ELF-1 (cell line): ENCODE measurements at regions not wholly inside any gene's neighbourhood (a gene's known extent, or its start where the extent isn't known, plus 50 kb on each side); places are given as distances from the start of the nearest gene placed in this dataset.

ENCODE experiments used
- DNase-seq: peaks from one replicate; pipeline ENCODE4 v3.0.0-alpha.2; 2016; ENCODE audit warnings: low read depth, low spot score

DNA sequence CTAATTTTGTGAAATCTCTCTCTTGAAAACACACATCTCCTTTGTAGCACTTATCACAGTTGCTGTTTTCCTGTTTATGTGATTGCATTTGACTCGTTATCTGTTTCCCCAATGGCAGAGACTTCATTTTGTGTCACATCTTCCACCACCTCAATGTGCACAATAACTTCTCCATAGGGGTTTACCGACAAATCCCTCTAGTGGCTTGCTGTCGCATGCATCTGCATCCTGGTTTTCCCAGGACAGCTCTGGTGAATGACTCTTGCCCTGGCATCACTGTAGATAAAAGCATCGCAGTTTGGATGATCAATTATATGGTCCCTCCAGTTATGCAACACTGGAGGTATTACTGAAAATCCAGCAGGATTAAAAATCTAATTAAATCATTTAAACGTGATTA, 206.5 kb upstream of the BTBD3 start:
- no peak for DNase-seq

DNA sequence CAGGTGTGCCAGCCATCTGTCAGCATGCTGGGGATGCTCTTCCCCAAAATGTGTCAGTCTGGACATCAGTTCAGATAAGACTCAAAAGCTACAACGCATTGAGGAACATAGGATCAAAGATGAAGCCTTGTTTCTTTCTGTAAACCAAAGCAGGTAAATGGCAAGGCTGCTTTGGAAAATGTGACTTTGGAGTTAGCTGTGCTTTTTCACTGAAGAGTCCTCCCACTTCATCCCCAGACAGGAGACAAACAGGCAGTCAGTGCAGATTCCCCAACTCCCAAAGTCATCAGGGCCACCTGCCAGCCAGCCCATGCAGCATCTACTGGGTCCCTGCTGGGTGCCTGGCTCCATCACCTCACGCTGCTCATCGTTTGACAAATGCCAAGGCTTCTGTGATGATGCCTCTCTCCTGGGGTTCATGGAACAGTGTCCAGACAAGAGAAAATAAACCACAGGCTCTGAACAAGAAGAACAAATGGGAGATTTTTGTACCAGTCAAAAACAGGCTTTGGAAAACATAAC, 205.0 kb upstream of the BTBD3 start:
- no peak for DNase-seq

DNA sequence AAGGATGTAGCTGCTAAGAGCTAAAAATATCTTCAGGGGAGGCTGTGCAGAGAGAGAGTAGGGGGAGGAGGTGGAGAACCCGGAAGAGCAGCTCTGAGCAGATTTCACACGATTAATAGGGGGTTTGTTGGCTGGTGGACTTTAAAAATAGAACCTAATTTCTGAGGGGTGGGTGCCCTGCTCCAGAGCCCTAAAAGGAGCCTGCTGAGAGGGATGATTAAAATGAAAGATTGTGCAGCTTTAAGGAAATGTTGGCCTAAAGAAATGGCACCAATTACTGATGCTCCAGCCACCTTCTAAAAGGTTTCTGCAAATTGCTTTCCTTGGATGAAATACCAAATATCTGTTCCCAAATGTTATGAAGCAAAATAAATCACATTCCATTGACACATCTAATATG, 202.8 kb upstream of the BTBD3 start:
- no peak for DNase-seq

DNA sequence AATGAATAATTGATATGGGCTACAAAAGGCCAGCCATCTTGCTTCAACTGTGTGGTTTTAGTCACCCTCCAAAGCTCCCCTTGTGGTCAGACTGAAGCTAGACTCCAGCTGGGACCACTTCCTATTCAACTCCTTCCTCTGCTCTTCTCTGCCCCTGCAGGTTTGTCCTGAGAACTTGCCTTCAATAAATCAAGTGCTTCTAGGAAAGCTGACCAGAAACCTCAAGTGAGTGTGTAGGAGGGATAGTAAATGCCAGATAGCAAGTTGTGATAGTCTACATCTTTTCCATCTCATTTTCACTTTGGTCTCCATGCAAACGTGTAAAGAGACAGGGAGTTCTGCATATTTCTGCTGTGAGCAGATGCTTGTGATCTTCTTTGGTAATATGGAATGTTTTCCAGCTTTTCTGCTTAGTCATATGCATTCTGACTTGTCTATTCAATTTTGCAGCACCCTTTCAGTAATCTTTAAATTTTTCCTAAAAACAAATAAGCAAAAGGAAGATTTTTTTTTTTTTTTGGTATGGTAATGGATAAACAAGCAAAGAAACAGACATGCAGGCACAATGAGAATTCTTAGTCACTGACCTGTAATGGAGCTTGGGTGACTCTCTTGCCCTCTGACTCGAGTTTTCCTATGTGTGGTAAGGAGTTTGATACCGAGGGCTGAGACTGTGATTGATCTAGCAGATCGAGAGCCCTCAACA, 201.3 kb upstream of the BTBD3 start:
- peak; percentile 76 for DNase-seq

DNA sequence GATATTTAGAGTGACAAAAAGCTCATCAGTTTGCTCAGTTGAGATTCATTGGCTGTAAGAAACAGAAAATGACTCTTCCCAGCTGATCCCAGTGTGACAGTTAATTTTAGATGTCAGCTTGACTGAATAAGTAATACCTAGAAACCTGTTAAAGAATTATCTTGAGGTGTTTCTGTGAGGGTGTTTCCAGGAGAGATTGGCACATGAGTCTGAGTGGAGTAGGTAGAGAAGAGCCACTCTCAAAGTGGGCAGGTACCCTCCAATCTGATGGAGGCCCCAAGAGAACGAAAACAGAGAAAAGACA, 200.8 kb upstream of the BTBD3 start:
- no peak for DNase-seq

DNA sequence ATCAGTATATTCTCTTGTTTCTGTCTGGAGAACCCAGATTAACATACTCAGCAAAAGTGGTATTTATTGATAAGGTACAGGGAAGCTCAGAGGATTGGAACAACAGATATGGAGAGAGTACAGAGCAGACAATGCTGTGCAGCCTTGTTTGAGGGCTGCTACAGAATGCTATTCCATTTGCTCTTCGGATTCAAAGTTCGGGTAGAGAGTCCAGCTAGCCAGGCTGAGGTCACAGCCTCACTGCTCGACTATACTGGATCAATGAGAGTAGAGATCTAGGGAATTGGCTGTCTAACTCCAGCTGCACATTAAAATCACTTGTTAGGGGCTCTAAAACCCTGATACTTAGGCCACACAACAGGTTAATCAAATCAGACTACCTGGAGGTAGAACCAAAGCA, 200.1 kb upstream of the BTBD3 start:
- DNase-seq, result no peak

DNA sequence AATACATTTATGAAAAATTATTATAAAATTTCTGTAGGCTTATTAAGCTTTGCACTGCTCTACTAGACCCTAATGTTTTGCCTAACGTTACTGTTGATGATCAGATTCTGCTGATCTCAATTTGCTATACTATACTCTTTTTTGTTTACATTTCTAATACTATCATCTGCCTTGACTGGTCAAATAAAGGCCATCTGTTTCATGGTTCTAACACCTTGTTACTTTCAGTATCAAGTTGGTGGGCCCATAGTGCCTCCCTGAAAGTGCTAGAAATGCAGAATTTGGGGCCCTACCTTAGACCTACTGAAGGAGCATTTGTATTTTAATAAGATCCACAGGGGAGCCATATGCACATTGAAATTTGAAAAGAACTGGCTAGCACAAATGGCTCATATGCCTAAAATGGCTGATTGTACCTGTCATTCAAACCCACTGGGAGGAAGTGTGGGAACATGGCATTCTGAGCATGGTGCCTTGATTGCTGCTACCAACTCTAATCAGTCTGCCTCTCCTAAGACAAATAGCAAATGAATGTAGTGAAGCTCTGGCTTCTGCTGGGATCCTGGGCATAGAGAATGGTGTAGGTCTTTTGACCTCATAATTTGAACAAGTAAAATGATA, 199.1 kb upstream of the BTBD3 start:
- no peak for DNase-seq

DNA sequence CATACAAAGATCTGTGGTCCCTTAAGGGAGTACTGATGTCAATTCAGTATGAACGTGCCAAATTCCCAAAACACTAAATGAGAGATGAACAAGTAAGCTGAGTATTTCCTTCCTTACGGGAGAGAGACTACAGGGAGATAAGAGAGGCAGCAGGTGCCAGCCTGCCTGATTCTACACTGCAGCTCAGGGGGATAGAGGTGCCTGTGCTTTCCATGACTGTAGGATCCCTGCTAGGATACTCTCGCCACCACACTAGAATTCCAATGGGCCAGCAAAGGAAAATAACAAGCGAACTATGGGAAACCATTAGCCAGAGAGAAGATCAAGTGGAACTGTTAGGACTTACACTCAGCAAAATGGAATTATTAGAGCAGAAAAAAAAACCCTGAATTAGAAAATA, 198.5 kb upstream of the BTBD3 start:
- peak; percentile 4 for DNase-seq

DNA sequence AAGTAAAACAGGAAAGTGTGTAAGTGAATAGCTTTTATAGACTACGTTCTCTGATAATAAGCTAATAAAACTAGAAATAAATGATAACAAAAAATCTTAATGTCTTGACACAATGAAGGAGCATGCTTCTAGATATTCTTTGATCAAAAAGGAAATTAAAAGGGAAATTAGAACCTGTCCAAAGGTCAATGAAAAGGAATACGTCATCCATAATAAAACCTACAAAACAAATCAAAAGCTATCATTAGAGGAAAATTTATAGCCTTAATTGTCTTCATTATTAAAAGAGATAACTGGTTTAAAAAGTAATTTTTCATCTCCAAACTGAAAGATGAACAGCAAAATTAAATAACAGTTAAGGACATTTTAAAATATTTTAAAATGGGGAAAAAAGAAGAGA, 196.3 kb upstream of the BTBD3 start:
- no peak for DNase-seq

DNA sequence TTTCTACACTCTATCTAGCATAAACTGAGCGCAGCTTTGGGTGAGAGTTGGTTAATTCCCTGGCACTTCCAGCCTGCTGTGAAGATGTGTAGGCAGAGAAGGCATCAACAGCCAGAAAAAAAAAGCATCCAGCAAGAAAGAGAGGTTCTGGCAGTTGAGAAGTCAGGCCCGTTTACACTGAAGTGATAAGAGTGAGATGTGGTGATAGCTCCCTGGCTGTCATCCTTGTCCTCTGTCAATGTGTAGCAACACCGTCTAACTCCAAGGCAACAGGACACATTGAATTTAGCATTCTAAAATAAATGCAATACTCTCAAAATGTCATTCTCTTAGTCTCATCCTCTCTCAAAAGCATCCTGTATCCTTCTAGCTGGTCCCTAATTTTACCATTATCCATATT, 193.6 kb upstream of the BTBD3 start:
- no peak for DNase-seq

DNA sequence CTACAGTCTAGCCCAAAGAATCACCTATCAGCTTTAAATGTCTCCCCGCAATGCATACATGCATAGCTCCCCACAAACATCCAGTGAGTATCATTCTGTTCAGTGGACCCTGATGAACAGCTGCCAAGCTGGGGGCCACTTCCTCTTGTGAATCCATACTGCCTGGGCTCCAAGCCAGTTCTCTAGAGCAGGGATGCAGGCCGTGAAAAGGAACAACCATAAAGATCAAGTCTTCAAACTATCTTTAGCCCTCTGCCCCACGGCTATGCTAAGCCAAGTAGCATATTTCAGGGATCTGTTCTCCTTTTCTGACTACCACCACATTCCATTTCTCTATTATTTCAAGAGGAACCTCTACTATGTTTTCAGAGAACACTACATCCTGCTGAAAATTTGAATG, 191.7 kb upstream of the BTBD3 start:
- no peak for DNase-seq

DNA sequence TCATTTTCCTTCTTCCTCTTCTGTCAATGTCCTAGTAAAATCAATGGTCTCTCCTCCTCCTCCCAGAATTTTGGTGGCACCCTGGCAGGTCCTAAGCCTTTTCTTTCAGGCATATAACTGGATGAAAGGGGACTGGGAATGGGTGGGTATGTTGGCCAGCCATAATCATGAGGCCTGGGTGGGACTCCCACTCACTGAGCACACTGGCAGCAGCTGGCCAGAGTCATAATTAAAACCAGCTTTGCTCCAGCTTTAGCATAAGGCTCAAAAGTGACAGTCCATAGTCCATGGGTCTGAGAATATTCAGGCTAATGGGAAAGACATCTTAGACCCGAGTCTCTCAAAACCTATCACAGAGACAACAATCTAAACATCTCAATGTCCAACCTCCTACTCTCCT, 190.0 kb upstream of the BTBD3 start:
- DNase-seq, result no peak

DNA sequence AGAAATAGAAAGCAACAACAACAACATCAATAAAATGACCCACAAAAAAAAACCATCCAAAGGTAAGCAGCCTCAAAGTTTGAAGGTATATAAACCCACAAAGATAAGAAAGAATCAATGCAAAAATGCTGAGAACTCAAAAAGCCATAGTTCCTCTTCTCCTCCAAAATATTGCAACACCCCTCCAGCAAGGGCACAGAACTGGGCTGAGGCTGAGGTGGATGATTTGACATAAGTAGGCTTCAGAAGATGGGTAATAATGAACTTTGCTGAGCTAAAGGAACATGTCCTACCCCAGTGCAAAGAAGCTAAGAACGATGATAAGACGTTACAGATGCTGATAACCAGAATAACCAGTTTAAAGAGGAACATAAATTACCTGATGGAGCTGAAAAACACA, 188.8 kb upstream of the BTBD3 start:
- no peak for DNase-seq

DNA sequence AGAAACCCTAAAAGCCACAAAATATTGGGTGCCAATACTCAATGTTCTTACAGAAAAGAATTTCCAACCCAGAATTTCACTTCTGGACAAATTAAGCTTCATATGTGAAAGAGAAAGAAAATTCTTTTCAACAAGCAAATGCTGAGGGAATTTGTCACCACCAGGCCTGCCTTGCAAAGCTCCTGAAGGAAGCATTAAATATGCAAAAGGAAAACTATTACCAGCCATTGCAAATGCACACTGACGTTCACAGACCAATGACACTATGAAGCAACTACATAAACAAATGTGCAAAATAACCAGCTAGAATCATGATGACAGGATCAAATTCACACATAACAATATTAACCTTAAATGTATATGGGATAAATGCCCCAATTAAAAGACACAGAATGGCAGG, 187.9 kb upstream of the BTBD3 start:
- no peak for DNase-seq

DNA sequence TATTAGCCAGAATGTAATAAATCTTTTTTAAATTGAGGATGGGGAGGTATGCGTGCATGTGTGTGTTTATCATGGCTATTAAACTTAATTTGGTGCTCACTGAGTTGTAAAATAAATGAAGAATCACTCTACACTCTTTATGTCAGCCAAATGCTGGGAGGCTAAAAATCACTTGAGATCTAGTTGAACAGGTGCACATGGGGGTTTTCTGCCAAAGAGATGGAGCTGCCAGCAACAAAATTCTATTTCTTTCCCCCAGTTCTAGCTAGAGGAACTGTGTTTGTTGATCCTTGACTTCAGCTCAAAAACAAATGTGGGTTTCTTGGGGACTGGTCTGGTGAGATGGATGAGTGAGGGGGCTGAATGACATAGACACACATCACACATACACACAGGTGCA, 183.3 kb upstream of the BTBD3 start:
- DNase-seq, result no peak

DNA sequence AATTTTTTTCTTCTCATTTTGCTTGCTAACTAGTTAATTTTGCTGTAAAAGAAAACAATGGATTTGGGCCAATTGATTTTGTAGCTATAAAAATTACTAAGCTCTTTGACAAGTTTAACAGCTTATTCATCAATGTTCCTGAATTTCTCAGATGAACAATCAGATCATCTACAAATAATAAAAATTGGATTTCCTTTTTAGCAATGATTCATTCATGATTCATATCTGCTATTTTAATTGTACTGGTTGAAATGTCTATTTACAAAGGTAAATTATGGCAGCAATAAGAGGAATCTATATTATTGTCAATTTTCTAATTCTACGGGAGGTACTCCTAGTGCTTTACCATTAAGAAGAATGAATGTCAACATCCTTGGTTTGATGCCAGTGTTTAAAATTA, 178.8 kb upstream of the BTBD3 start:
- no peak for DNase-seq

DNA sequence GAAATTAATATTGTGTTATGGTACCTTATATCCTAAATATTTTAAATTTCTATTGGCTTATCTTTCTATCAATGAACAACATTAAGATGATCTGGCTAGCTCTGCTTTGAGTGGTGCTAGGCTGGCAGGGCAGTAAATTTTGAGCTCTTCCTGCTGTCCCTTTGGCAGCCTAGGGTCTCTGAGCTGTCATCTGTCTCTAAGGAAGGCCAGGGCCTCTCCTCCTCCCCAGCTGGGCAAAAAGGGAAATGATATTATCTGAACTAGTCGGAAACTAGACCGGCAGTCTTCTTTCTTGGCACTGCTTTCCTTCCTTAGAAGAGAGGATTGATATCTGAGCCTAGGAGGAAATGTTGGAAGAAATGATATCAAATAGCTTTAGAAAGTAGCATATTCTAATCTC, 176.7 kb upstream of the BTBD3 start:
- DNase-seq, result no peak

DNA sequence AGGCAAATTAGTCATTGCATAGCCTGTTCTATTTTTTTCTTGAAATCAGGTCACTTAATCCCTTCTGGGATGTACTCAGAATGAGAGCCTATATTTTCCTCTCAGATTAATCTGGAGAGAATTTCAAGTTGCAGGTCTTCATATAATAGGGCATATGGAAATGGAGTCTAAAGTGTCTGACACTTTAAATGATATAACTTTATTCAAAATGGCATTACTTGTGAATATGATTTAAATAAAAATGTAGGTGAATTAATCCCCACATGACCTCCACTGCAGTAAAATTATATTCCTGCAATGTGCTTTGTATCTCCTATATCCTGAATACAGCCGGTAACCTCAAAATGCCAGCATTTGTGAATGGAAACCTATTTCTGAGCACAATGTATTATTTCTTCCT, 172.5 kb upstream of the BTBD3 start:
- no peak for DNase-seq

DNA sequence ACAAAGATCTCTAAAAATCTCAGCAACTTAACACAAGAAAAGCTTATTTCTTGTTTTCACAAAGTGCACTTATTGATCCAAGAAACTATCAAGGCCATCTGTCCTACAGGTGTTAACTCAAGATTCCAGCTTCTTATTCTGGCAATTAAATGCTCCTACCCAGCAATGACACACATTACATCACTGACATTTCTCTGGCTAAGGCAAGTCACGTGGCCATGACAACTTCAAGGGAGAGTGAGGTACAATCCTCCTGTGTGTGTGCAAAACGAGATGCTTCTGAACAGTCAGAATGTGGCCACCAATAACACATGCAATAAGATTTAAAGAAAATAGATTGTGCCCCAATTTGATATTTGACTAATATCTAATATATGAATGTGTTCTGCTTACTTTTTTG, 169.3 kb upstream of the BTBD3 start:
- no peak for DNase-seq

DNA sequence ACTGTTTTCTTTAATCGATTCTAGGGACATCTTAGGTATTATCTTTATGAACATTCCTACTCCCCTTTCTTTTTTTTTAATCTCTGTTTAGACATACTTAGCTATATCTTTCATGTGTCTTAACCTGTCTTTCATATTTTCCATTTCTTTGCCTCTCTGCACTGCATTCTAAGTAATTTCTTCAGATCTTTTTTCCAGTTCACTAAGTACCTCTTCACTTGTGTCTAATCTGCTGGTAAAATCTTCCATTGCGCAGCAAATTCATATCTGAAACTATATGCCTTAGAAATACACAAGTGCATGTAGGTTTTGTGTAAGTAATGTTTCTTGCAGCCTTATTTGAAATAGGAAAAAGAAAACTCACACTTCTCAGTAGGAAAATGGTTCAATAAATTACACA, 165.4 kb upstream of the BTBD3 start:
- DNase-seq, result no peak

DNA sequence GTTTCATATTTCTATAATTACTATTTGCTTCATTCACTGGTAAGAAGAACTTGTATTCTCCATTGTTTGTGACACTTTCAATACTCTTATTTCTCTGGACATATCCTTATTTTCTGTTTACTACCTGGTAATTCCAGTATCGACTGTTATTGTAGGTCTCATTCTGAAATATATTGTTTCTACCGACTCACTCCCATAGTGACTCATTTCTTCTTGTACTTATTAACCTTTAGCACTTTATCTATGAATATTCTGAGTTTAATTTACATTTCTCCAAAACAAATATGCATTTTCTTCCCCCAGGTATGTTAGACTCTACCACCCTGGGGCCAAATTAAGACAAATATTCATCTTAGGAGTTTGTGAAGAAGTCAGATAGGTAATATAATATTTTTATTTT, 164.5 kb upstream of the BTBD3 start:
- DNase-seq, result no peak

DNA sequence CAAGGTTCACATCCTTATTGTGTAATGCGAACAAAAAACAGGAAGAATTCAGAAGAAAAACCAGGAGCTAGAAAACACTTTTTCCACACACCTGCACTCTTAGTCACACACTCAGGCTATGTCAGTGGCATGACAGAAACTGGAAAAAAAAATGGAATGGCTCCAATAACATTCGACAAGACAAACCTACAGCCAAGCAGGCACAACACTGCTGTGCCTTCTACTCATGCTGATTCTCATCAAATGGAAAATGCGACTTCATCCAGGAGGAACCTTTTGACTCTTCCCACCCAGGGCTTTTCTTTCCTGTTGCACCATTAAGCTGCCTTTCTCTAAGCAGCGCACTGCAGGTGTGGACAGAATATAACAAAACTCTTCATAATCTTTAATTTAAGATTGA, 163.2 kb upstream of the BTBD3 start:
- no peak for DNase-seq

DNA sequence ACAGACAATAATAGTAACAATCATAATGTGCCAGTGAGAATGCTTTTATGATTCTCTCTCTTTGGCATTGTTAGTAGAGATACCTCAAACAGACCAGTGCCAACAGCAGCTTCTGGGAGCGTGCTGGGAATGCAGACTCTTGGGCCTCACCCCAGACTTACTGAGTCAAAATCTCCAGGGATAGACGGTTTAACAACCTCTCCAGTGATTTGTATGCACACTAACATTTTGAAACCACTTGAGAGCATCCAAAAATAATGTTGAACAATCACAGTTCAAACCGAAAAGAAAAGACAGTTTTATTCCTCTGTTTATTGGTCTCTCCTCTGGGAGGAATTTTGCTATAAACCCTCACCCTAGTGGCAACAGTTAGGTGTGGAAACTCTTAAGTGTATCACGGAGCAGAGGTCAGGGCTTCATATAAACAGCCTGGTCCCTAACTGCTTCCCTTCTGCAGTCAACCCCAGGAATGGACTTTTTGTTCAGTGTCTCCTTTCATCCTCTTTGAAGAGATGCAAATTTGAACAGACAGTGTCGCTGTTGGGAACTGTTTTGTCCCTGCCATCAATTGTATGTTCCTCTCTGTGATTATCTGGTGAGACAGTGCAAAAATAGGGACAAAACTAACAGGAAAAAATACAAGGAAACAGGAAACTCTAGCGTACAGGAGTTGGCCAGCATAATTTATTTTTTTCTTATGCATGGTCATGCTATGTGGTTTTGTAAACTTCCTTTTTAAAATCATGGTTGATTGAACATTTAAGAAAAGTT, 162.4 kb upstream of the BTBD3 start:
- no peak for DNase-seq
